ENCODE measurements at regions not wholly inside any gene's neighbourhood (a gene's known extent, or its start where the extent isn't known, plus 50 kb on each side); places are given as distances from the start of the nearest gene placed in this dataset.

DNA sequence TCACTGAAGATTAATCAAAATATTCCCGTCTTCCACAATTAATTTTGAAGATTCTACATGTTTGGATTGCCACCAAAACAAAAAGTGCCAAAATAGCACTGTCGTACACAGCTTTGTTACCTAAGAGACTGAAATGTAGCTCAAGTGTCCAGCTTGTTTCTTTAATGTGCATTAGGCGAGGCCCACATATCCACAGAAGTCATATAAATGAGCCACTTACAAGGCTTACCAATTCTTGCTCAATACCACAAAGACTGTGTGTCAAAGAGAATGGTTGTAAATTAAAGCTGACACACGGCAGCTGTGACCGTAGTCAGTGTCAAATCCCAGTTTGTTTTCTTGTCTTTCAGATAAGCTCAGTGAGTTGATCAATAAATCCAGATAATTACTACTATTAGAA, 639.4 kb upstream of the TBL1XR1 start:
- Histone ChIP-seq H3K4me1 (ENCODE audit: insufficient read depth, low read length, poor library complexity, severe bottlenecking) (peaks cover 37% of the 10 kb centered on the region), H3K27ac (ENCODE audit: low read depth, low read length, poor library complexity, severe bottlenecking) (no peak overlapping the region), H3K36me3 (ENCODE audit: insufficient read depth, low read length, poor library complexity, severe bottlenecking) (no peaks in the 10 kb centered on the region), H3K9me3 (ENCODE audit: low read depth, low read length, poor library complexity, severe bottlenecking) (no peaks in the 10 kb centered on the region), H3K4me3 (ENCODE audit: low read depth, low read length, poor library complexity, severe bottlenecking) (no peak overlapping the region), H3K27me3 (replicated peaks; ENCODE audit: insufficient read depth, low read depth, low read length, poor library complexity) (no peaks in the 10 kb centered on the region)
- TF ChIP-seq, protein P1, sequence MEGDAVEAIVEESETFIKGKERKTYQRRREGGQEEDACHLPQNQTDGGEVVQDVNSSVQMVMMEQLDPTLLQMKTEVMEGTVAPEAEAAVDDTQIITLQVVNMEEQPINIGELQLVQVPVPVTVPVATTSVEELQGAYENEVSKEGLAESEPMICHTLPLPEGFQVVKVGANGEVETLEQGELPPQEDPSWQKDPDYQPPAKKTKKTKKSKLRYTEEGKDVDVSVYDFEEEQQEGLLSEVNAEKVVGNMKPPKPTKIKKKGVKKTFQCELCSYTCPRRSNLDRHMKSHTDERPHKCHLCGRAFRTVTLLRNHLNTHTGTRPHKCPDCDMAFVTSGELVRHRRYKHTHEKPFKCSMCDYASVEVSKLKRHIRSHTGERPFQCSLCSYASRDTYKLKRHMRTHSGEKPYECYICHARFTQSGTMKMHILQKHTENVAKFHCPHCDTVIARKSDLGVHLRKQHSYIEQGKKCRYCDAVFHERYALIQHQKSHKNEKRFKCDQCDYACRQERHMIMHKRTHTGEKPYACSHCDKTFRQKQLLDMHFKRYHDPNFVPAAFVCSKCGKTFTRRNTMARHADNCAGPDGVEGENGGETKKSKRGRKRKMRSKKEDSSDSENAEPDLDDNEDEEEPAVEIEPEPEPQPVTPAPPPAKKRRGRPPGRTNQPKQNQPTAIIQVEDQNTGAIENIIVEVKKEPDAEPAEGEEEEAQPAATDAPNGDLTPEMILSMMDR (conservative IDR thresholded peaks at IDR 0.05; ENCODE audit: low read depth, low read length) = no peak
- TF ChIP-seq EZH2 (IDR thresholded peaks at IDR 0.05; ENCODE audit: borderline replicate concordance, low read depth, low read length, poor library complexity, severe bottlenecking) = no peak
- ChIA-PET CTCF (no interaction called here), POLR2A (ENCODE audit: low non-redundant PET) (no interaction called here)
- intact Hi-C loops (cut with micrococcal nuclease; ENCODE audit: unreplicated experiment) = no loop called here
- no TSS peak for BruUV-seq (replicated peaks)
- DNase-seq (ENCODE audit: low spot score) = peak; percentile 59

DNA sequence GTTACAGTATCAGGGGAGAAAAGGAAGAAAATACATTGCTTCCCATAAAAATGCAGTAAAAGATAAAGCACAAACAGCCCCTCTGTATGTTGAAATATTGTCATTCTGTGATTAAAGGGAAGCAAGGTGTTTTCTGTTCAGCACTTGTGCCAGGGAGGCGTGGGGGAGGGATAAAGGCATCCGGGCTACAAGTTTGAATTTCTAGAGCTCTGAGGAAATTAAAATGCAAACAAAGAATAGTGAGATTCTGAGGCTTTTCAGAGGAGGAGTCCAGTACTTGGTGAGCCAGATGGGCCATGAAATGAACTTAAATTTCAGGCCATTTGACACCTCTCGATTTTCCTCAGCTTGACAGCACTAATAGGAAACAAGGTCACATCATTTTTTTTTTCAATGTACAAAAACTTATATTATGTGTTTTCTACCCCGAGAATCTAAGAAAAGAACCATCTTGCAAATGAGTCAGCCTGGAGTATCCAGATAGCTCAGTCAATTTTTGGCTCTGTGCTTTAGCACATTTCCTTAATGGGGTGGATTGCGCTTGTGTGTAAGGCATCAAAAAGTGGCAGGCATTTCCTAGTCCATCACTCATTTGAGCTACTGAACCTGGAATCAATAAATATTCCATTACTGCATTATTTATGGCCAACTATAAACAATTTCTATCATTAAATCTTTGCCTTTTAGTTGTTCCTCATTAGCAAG, 640.8 kb upstream of the TBL1XR1 start:
- BruUV-seq (replicated peaks) = no TSS peak
- Histone ChIP-seq H3K4me3 (ENCODE audit: low read depth, low read length, poor library complexity, severe bottlenecking) (no peak overlapping the region), H3K27me3 (replicated peaks; ENCODE audit: insufficient read depth, low read depth, low read length, poor library complexity) (no peaks in the 10 kb centered on the region), H3K27ac (ENCODE audit: low read depth, low read length, poor library complexity, severe bottlenecking) (no peak overlapping the region), H3K9me3 (ENCODE audit: low read depth, low read length, poor library complexity, severe bottlenecking) (no peaks in the 10 kb centered on the region), H3K4me1 (ENCODE audit: insufficient read depth, low read length, poor library complexity, severe bottlenecking) (peaks cover 30% of the 10 kb centered on the region), H3K36me3 (ENCODE audit: insufficient read depth, low read length, poor library complexity, severe bottlenecking) (no peaks in the 10 kb centered on the region)
- intact Hi-C loops (cut with micrococcal nuclease; ENCODE audit: unreplicated experiment) = no loop called here
- POLR2A ChIA-PET (ENCODE audit: low non-redundant PET) = no interaction called here
- CTCF ChIA-PET = no interaction called here
- TF ChIP-seq, protein P1 (conservative IDR thresholded peaks at IDR 0.05; ENCODE audit: low read depth, low read length) = no peak
- TF ChIP-seq EZH2 (IDR thresholded peaks at IDR 0.05; ENCODE audit: borderline replicate concordance, low read depth, low read length, poor library complexity, severe bottlenecking) = no peak
- no peak for DNase-seq (ENCODE audit: low spot score)

DNA sequence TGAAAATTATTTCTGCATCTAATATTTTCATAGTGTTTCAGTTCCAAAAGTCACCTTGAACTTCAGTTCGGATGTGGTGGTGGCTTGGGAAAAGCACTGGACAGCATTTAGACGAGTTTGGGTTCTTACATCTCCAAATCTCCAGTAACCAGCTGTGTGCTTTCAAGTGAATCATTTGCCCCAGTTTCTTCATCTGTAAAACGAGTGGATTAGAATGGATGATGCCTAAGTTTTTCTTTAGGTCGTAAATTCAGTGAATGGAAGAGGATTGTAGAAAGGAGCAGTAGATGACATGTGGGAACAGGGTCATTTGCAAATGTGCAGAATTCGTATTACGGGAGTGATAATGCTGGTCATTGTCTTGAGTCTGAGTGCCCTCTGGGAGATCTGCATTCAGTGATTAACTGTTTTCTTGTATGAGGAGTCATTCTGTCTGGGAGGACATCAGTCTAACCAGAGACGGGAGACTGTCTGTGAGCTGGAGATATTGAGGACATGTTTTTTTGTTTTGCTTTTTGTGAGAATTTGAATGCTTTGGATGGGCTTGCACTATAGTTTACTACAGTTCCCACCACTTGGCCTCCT, 641.6 kb upstream of the TBL1XR1 start:
- TF ChIP-seq EZH2 (IDR thresholded peaks at IDR 0.05; ENCODE audit: borderline replicate concordance, low read depth, low read length, poor library complexity, severe bottlenecking) = no peak
- TF ChIP-seq, protein P1 (conservative IDR thresholded peaks at IDR 0.05; ENCODE audit: low read depth, low read length) = no peak
- intact Hi-C loops (cut with micrococcal nuclease; ENCODE audit: unreplicated experiment) = no loop called here
- peaks cover 23% of the 10 kb centered on the region for H3K4me1 ChIP-seq (ENCODE audit: insufficient read depth, low read length, poor library complexity, severe bottlenecking)
- H3K9me3 ChIP-seq (ENCODE audit: low read depth, low read length, poor library complexity, severe bottlenecking) = no peaks in the 10 kb centered on the region
- H3K27ac ChIP-seq (ENCODE audit: low read depth, low read length, poor library complexity, severe bottlenecking) = no peak overlapping the region
- ChIA-PET POLR2A (ENCODE audit: low non-redundant PET) (no interaction called here), CTCF (no interaction called here)
- BruUV-seq (replicated peaks) = no TSS peak
- H3K27me3 ChIP-seq (replicated peaks; ENCODE audit: insufficient read depth, low read depth, low read length, poor library complexity) = no peaks in the 10 kb centered on the region
- no peak overlapping the region for H3K4me3 ChIP-seq (ENCODE audit: low read depth, low read length, poor library complexity, severe bottlenecking)
- DNase-seq (ENCODE audit: low spot score) = no peak
- H3K36me3 ChIP-seq (ENCODE audit: insufficient read depth, low read length, poor library complexity, severe bottlenecking) = no peaks in the 10 kb centered on the region

Measured in A673 (cell line).